Astrocyte (in vitro differentiated cells and primary cell): ENCODE measurements at regions not wholly inside any gene's neighbourhood (a gene's known extent, or its start where the extent isn't known, plus 50 kb on each side); places are given as distances from the start of the nearest gene placed in this dataset.

Experiments used
- EZH2 ChIP-seq: IDR thresholded peaks from 2 replicates; pipeline ENCODE4 v1.6.1; 2012; ENCODE audit warnings: mild to moderate bottlenecking, low read length, inconsistent platforms; ENCODE audit not compliant: insufficient read depth
- TF ChIP-seq, protein P1 (sequence below): IDR thresholded peaks from 2 replicates; pipeline ENCODE4 v1.5.1; 2011; ENCODE audit warnings: low read depth, mild to moderate bottlenecking, inconsistent platforms, low read length, moderate library complexity; ENCODE audit not compliant: insufficient read depth

- TF ChIP-seq, protein P1, sequence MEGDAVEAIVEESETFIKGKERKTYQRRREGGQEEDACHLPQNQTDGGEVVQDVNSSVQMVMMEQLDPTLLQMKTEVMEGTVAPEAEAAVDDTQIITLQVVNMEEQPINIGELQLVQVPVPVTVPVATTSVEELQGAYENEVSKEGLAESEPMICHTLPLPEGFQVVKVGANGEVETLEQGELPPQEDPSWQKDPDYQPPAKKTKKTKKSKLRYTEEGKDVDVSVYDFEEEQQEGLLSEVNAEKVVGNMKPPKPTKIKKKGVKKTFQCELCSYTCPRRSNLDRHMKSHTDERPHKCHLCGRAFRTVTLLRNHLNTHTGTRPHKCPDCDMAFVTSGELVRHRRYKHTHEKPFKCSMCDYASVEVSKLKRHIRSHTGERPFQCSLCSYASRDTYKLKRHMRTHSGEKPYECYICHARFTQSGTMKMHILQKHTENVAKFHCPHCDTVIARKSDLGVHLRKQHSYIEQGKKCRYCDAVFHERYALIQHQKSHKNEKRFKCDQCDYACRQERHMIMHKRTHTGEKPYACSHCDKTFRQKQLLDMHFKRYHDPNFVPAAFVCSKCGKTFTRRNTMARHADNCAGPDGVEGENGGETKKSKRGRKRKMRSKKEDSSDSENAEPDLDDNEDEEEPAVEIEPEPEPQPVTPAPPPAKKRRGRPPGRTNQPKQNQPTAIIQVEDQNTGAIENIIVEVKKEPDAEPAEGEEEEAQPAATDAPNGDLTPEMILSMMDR: no peak
- no peak for TF ChIP-seq EZH2
Measured at GRCh38 chr22:44384563-44385295, 72.0 kb upstream of the SHISAL1 start.
